GM18868 (cell line): ENCODE measurements at regions not wholly inside any gene's neighbourhood (a gene's known extent, or its start where the extent isn't known, plus 50 kb on each side); places are given as distances from the start of the nearest gene placed in this dataset.
"Not testable (repeated sequence)": the region's sequence is repeated elsewhere in the genome, so short reads cannot be mapped to it uniquely, and the experiment has no call there.

Experiments used
- ATAC-seq: cut with Tn5 transposase; IDR thresholded peaks from one replicate; pipeline ENCODE4 v1.9.1; 2021; ENCODE audit warnings: mild to moderate bottlenecking, moderate library complexity; ENCODE audit not compliant: unreplicated experiment

GRCh38 chr14:58730792-58731464 lies 93.2 kb downstream of the DACT1 start:
- ATAC-seq, result no peak

- ATAC-seq, result no peak
Observed at GRCh38 chr14:58731465-58732293, 93.9 kb downstream of the DACT1 start.

DNA sequence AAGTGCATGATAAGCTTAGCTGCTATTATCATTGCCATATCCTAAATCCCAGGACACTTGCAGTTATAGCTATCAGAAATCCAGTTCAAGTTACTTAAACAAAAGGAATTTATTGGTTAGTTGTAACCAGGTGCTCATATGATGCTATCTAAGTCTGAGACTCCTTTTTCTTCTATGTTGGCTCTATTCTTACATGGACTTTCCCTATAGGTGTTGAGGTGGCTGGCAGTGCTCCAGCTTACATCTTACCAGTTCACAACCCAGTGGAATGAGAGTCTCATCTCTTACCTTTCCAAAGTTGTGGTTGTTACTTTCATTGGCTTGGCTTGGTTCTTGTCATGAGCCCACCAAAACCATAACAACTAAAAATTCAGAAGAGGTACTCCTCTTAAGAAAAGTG lies 94.6 kb downstream of the DACT1 start:
- ATAC-seq, result no peak

DNA sequence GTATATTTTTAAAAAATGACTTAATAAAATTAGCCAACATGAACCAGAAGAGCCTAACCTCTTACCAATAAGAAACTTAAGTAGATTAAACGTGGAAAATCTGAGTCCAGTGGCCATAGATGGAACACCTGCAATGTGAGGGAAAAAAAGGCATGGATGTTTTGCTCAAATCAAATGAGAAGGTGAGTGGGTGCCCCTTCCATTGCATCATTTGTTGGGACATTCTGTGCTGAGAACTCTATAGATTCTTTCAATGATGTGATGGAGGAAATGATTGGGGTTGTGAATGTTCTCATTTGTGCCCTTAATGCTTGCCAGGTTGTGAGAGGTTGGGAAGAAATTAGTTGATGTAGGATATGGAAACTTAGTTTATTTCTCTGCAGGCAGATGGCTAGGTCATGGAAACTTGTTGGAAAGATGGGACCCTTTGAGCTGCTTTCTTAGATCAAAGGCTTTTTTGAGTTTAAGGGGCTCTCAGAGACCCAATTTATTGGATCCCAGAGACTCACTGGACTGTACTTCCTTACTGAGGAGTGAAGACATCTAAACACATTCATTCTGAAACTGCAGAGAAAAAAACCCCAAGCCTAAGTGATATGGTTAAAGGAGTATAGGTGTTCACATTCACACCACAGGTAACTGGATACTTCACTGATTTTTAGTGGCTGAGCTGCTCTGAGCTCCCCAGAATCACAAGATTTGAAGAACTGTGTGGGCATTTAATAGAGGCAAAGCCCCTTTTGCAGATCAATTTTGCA lies 95.9 kb downstream of the DACT1 start:
- ATAC-seq, result peak; percentile 87

DNA sequence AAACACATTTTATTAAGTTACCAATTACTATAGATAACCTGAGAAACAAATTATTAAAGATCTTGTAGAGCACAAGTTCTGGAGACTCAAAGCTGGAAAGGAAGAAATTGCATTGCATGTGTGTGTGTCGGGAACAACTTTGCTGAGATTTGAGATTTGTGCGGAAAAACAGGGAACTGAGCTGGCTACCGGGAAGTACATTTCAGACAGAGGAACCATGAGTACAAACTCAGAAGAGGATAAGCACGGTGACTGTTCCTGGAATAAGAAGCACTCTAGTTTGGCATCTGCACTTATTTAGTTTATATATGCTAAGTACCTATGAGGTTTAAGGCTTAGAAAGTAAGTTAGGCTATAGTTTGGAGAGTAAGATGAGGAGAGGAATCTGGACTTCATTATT lies 97.8 kb downstream of the DACT1 start:
- ATAC-seq, result no peak

- ATAC-seq, result no peak
Observed at GRCh38 chr14:58736606-58737005, 98.8 kb downstream of the DACT1 start.

DNA sequence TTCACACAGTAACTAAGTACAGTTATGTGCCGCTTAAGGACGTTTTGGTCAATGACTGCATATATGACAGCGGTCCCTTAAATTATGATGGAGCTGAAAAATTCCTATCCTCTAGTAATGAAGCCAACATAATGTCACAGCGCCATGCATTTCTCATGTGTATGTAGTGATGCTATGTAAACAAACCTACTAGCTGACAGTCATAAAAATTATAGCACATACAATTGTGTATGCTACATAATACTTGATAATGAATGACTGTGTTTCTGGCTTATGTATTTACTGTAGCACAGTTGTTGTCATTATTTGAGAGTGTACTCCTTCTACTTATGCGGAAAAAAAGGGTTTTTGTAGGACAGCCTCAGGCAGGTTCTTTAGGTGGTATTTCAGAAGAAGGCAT lies 99.7 kb downstream of the DACT1 start:
- ATAC-seq, result no peak

GRCh38 chr14:58738189-58738836 lies 100.6 kb downstream of the DACT1 start:
- ATAC-seq, result no peak

- no peak for ATAC-seq
Observed at GRCh38 chr14:58738876-58739275, 101.1 kb downstream of the DACT1 start.

DNA sequence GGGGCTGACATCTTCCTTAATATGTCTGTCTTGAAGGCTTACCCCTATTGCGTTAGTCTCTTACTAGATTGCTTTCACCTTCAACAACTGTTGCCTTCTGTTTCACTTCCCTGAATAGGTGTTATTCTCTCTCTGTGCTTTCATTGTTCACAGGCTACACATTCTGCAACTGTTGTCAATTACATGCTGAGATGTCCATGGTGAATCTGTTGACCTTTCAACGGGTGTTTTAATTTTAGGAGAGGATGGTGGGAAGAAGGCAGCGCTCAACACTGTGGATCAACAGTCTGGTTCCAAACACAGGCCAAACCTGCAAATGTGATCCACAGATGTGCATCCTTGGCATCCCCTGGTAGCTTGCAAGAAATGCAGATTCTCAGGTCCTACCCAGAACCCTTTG lies 101.9 kb downstream of the DACT1 start:
- peak; percentile 93 for ATAC-seq

DNA sequence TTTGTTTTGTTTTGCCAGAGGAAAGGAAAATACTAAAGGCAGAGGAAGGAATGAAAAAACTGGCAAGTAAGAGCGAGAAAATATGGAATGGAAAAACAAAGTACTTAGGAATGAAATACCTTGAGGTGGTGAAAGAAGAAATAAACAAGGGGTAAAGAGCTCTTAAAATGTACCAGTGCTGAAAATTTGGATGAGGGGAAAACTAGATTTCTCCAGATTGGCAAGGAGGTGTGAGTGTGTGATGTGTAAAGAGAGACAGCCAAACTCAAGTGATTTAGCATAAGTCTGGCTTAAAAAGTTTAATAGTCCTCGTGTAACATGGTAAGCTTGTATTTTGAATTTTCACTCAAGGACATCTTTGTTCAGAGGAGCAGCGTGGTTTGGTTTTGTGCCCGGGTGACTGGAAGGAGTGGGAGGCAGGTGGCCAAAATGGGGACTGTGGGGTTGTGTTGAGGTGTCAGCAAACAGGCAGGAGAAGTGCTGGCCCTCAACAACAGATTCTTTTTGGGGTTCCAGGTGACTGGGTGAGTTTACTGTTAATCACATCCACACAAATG lies 102.7 kb downstream of the DACT1 start:
- ATAC-seq, result no peak

DNA sequence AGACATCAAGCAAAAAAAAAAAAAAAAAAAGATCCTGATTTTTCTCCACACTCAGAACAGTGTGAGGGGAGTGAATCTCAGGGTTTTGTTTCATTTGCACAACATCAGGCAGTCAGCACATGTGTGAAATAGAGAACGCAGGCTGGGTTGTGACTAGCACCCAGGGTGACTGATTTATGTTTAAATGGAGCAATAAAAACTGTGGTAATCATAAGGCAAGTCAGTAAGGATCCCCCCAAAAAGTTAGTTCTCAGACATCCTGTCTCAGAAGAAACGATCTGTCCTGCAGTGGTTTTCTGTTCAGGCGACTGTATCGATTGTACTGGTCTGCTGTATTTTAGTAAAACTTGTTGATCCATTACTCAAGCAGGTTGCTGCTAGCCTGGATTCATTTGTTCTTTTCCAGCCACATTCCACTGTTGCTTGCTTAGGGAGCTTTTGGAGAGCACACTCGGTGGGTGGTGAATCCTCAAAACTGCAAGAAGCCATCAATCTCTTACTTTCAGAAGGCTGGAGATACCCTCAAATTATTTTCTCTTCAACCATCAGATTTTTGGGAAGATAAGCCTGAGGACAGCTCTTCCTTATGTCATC lies 107.1 kb downstream of the DACT1 start:
- ATAC-seq, result no peak

DNA sequence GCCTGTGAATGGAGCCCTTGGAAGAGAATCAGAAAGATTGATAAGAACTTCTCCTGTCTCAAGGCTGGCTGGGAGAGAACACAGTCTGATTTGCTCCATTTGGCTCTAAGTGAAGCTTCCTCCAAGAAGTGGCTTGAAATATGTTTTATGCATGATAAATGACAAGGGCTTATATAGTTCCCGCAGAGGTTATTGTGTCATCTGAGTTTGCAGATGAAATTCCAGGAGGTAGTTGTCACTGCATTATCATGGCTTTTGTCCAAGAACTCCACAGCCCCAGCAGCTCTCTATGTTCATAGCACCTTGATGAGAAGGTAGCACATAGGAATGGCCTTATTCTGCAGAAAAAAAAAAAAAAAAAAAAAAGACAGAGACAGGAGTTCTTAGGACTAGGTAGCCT lies 108.5 kb downstream of the DACT1 start:
- no peak for ATAC-seq

DNA sequence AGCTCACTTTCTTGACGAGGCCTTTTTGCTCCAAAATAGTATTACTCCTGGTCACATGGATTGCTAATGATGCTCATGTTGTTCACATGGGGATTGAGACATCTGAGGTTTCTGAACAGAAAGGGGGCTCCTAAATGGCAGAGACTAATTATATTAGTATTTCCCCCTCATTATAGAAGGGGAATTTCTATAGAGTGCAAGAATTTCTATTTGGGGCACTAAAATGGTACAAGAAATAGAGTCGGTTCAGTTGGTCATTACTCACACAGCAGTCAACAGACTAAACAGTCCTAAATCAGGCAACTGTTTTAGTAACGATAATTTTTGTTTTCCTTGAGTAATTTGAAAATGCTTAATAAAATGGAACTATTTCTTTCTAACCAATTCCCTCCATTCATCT lies 108.9 kb downstream of the DACT1 start:
- no peak for ATAC-seq

DNA sequence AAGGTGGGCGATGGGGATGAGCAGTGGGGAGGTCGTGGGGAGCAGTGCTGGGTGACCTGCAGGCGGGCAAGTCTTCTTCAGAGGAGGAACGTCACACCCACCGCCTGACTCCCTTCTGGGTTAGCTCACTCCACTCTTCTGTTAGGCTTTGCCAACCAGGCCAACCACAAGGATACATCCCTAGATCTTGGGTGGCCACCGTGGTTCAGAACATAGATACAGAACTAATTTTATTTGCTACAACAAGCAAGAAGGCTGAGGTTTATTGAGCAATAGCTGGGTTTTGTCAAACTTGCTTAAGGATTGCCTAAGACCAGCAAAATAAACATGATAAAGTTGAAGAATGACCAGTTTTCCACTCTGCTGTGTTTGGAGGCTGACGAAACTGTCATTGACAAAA lies 109.4 kb downstream of the DACT1 start:
- ATAC-seq, result no peak

- not testable (repeated sequence) for ATAC-seq
Observed at GRCh38 chr14:58748251-58748650, 110.5 kb downstream of the DACT1 start.

DNA sequence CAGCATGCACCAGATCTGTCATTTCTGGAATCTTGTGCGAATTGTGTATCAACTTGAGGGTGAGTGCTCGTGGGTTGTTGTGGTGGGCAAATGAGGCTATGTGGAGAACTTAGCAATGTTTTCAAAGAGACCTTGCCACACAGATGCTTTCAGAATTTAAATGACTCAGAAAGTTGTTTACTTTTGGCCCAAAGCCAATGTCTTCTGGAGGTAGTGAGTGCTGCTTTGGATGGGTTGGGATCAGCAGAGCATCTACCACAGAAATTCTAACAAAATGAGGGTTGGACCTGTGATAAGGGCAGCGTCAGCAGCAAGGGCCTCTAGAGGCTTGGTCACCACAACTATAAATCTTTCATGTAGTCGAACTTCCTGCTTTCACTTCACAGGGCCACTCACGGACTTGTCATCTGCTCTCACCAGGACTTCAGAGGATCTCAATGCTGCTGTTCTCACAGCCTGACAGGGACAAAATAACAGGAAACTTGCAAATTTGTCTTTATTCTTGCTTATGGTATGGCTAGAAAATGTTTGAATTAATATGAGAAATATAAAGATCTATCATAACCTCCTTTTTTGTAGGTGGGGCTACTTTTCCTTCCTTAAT lies 111.4 kb downstream of the DACT1 start:
- peak; percentile 92 for ATAC-seq

DNA sequence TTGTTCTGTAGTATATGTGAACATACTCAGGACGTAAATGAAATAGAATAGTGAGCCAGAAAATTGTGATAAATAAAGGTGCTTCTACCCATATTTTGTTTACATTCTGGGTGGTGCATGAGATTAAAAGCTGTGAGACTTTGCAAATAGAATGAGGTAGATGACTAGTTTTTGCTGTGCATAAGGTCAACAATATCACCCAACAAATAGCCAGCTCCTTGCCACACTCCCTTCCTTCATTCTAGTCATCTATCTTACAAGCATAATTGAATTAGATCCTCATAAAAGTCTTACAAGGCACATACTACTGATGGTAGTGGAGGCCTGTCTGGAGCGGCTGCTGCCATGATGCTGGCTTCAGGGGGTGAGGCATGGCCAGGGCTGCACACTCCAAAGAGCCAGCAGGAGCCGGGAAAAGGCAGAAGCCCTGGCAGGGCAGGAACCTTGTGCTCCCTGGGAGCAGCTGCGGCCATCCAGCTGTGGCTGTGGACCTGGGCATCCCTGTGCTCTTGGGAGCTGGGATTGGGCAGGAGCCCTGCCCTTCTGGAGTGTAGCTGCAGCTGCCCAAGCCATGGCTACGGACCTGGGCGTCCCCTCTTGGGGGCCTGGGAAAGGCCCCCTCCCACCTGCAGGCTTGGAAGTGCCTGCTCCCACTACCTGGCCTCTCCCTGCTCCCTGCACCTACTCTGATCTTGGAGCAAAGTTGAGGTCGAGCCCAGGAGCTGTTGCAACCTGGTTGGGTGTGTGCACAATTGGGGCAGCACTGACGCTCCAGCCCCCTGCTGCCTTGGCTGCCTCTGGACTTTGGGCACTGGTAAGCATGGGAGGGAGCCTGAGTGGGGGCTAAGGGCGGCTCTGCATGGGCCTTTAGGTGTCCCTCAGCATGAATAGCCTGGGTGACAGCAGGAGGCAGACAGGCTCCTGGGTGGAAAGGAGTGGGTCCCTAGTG lies 112.8 kb downstream of the DACT1 start:
- no peak for ATAC-seq

DNA sequence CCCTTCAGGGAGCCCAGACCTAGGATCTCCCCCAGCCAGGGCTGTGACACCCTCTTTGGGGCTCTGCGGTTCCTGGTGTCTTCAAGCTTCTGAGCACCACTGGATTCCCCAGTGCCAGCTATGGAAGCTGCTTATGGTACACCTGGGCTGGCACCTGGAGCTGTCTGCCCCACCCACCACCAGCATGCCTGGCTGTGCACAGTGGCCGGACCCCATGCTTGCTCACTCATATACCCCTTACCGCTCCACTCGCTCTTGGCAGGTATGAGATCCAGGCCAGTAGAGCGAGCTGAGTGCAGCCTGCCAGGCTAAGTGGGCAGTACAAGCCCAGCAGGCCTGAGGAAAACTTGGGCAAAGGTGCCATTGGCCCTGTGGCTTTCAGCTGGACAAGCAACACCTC lies 114.0 kb downstream of the DACT1 start:
- ATAC-seq, result no peak
